Stimulated activated CD8-positive, alpha-beta memory T cell treated with anti-CD3 and anti-CD28 coated beads, Interleukin-4, amount 100 ng/mL, for 4 hours (primary cell): ENCODE measurements at regions not wholly inside any gene's neighbourhood (a gene's known extent, or its start where the extent isn't known, plus 50 kb on each side); places are given as distances from the start of the nearest gene placed in this dataset.
"Not testable (repeated sequence)": the region's sequence is repeated elsewhere in the genome, so short reads cannot be mapped to it uniquely, and the experiment has no call there.

Experiments used
- DNase-seq, 2 donors: peaks; one replicate each; pipeline ENCODE4 v3.0.0-alpha.2; 2020; ENCODE audit warnings: low read depth in 2 of 2, low spot score in 1 of 2

GRCh38 chr12:47411966-47412365, 293.9 kb downstream of the RPAP3 start:
- DNase-seq, result no peak

GRCh38 chr12:47410862-47411261, 295.0 kb downstream of the RPAP3 start:
- no peak for DNase-seq

- no peak for DNase-seq
These were observed 295.4 kb downstream of the RPAP3 start for GRCh38 chr12:47410383-47410782.

DNA sequence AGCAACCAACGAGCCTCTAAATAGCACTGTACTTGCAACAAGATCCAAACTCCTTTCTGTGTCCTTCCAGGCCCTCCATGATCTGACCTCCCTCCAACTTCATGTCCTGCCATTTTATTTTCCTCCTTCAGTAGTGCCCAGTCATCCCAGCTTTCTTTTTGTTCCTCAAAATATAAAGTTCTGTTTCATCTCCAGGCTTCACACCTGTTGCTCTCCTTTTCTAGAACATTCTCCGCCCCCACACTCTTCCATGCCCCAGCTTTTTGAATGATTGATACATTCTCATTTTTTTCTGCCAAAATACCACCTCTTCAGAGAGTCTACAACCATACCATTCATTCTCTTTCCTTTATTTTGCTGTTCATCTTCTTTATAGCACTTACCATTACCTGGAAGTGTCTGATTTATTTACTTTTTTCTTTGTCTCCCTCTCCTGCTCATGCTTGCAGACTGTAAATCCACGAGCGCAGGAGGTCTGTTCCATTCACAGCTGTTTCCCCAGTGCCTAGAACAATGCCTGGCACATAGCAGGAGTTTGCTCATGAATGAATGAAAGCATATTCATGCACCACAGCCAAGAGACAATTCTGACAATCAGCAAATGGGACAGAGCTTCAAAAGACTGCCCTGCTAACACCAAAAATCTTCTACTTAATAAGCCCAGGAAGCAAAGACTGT, 296.4 kb downstream of the RPAP3 start:
- no peak for DNase-seq

GRCh38 chr12:47408171-47408871, 297.5 kb downstream of the RPAP3 start:
- DNase-seq, result no peak

GRCh38 chr12:47407463-47408129, 298.2 kb downstream of the RPAP3 start:
- DNase-seq, result no peak

DNA sequence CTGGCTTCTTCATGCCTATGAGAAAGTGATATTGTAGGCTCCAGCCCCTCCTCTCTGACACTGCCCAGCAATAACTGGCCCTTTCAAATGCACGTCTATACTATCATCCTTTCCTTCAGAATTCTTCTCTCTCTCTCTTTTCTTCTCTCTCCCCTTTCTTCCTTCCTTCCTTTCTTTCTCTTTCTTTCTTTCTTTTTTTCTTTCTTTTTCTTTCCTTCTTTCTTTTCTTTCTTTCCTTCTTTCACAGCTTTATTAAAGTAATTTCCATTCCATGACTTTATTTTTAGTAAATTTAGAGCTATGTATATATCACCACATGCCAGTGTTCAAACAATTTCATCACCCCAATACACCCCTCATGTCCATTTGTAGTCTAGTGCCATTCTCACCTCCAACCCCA, 302.1 kb downstream of the RPAP3 start:
- DNase-seq, result no peak

DNA sequence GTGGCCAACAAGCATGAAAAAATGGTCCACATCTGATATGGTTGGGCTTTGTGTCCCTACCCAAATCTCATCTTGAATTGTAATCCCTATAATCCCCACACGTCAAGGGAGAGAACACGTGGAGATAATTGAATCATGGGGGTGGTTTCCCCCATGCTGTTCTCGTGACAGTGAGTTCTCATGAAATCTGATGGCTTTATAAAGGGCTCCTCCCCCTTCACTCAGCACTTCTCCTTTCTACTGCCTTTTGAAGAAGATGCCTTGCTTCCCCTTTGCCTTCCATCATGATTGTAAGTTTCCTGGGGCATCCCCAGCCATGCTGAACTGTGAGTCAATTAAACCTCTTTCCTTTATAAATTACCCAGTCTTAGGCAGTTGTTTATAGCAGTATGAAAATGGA, 304.6 kb downstream of the RPAP3 start:
- DNase-seq, result not testable (repeated sequence)

DNA sequence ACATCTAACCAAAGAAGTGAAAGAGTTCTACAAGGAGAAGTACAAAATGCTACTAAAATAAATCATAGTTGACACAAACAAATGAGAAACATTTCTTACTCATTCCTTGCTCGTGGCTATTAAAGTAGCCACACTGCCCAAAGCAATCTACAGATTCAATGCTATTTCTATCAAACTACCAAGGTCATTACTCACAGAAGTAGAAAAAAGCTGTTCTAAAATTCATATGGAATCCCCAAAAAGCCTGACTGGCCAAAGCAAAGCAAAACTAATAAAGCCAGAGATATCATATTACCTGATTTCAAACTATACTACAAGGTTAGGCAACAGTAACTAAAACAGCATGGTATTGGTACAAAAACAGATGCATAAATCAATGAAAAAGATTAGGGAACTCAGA, 305.6 kb downstream of the RPAP3 start:
- DNase-seq, result no peak

DNA sequence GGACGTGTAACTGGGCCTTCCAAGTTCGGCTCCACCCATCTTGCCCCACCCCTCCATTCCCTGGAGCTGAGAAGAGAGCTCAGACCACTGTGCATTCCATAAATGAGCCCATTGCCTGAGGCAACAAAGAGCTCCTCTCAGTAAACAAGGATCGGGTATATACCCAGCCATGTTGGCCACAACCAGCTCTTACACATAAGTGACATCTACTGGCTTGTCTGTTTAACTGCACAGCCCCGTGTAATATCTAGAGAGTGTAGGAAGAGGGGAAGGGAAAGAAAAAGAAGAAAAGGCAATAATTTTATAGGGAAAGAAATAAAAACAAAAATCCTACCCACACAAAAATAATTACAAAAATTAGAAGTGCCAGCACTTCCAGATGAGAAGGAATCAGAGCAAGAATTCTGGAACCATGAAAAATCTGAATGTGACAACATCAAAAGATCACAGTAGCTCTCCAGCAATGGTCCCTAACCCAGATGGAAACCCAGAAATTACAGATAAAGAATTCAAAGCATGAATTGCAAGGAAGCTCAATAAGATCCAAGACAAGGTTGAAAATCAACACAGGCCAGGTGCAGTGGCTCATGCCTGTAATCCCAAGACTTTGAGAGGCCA, 308.1 kb downstream of the RPAP3 start:
- DNase-seq, result no peak

DNA sequence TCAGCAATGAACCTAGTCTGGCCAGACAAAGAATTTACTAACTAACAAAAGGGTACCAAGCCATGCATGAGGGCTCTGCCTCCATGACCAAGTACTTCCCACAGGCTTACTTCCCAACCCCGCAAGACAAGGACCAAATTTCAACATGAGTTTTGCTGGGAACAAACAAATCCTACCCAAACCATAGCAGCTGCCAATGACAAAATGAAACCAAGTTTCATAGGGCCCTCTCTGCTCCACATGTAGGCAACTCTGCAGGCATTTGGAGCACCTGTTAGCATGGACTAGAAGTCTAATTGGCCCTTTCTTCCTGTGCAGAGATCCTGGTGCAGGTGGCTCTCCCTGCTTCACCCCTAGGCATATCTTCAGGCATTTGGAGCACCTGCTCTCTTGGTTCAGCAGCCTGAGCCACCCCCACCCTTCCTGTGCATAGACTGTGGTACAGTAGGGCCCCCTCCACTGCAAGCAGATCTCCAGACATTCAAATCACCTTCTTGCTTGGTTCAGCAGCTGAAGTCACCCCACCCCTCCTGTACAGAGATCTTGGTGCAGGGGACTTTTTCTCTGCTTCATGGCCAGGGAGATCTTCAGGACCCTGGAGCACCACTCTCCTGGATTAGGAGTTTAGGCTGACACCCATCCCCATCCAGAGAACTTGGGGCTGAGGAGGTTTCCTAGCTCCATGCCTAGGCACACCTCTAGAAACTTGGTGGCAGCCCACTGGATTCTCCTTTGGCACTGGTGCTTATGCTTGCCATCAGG, 308.7 kb downstream of the RPAP3 start:
- no peak for DNase-seq

DNA sequence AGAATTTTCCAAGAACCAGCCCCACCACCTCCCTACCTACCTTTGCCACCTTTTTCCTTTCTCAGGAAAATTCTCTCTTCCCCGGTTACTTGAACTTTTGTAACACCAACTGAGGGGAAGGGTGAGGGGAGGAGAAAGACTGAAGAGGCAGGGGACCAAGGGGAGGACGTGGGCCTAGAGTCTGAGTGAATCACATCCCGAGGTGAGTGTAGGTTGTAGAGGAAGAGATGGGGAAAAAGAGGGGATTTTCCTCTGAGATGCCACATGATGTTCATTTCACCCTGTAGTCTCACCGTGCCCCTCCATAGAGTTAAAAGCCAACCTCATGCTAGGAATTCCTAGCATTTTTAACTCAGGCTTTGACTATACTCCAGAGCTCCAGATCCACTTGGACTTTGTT, 311.8 kb downstream of the RPAP3 start:
- no peak for DNase-seq

- DNase-seq, result no peak
These were observed 312.4 kb downstream of the RPAP3 start for GRCh38 chr12:47393403-47393790.

DNA sequence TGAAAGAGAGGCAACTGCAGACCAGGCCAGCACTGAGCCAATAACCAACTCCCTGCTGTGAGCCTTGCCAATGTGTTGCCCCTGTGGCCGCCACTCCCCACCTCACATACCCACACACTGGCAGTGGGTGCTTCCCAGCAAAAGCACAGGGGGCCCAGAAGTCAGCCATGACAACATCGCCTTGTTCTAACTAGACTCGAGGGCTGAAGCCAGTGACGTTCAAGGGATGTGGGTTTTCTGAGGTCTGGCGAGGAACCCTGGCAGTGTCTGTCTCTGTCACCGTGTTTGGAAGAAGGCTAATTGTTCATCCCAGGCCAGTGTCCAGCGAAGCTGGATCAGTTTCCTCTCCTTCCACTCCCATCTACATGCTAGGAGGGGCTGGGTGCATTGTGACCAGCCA, 311.8 kb upstream of the AMIGO2 start:
- peak in 1 of 2 donors; percentile 57 for DNase-seq

DNA sequence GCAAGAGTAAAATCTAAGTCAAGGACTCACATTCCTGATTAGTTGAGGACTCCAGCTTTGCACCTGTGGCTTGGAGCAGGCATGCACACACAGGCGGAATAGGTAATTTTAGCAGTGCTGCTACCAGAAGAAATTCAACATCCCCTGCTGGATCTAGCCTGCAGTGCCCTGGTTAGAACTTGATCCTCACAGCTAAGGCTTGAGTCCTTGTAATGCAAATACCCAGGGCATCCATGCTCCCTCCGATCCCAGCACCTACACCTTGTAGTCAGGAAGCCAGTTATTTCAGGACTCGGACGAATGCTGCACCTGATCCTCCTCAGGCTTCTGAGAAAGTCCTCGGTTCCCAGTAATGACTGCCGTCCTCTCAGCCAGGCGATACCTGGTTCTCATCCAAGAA, 309.0 kb upstream of the AMIGO2 start:
- no peak for DNase-seq

- no peak for DNase-seq
These were observed 308.2 kb upstream of the AMIGO2 start for GRCh38 chr12:47387994-47388393.

DNA sequence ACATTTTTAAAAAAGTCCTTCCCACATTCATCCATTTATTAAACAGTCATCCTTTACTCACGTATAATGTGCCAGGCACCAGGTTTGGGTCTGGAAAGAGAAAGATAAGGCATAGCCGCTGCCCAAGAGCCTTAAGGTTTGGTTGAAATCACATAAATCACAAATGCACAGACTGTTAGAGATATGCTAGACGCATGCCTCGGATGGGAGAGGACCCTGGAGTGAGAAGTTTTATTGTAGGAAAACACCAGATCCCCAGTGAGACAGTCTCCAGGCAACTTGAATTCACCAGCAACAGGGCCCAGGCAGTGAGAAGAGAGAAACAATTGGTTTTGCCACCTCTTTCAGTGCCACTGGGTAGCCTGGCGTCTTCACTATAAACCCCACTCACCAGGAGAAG, 305.9 kb upstream of the AMIGO2 start:
- no peak for DNase-seq

DNA sequence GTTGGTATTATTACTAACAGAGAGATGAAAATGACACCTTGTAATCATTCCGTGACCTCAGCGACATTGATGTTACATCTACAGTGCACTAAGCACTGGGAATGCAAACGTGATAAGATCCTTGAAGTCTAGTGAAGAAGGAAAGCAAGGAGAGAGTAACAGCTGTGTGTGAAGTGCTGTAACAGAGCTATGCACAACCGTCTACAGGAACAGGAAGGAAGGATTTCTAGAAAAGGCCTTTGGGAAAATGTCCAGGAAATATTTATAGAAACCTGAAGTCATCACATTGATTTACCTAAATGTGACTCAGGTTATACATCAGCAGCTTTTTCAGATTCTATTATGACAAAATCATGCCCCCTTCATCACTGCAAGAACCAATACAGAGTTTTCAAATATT, 304.2 kb upstream of the AMIGO2 start:
- DNase-seq, result no peak

DNA sequence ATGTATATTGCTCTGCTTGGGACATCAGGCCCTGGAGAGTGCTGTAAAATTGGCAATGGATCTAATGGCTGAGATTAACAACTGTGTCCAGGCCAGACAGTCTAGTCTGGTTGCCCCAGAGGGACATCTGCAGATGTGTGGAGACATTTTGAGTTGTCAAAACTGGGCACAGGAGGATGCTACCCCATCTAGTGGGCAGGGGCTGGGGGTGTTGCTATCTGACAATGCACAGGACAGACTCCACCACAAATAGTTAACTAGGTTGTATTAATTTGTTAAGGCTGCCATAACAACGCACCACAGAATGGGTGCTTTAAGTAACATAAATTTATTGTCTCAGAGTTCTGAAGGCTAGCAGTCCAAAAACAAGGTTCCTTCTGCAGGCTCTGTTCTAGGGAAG, 302.5 kb upstream of the AMIGO2 start:
- DNase-seq, result no peak

DNA sequence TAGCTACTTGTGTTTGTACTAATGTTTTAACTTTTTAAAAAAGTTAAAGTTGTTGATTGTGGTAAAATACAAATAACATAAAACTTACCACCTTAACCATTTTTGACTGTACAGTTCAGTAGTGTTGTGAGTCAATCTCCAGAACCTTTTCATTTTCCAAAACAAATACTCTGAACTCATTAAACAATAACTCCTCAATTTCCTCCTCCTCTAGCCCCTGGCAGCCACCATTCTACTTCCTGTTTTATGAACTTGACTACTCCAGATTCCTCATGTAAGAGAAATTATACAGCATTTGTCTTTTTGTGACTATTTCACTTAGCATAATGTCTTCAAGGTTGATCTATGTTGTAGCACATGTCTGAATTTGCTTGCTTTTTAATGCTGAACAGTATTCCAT, 299.1 kb upstream of the AMIGO2 start:
- no peak for DNase-seq

- no peak for DNase-seq
These were observed 298.4 kb upstream of the AMIGO2 start for GRCh38 chr12:47378222-47378582.
